ENCODE measurements at regions not wholly inside any gene's neighbourhood (a gene's known extent, or its start where the extent isn't known, plus 50 kb on each side); places are given as distances from the start of the nearest gene placed in this dataset.

GRCh38 chr9:87310827-87311523 is 186.7 kb upstream of the DAPK1 start:
- CTCF ChIA-PET: no interaction called here
- no peak for DNase-seq (ENCODE audit: unreplicated experiment)
- POLR2A ChIA-PET: no interaction called here
- TF ChIP-seq CTCF (IDR thresholded peaks at IDR 0.05; ENCODE audit: unreplicated experiment): no peak
- Mint-ChIP-seq H3K9me3 (ENCODE audit: unreplicated experiment) (peaks cover 10% of the 10 kb centered on the region), H3K36me3 (ENCODE audit: insufficient read depth, unreplicated experiment) (no peaks in the 10 kb centered on the region), H3K27ac (ENCODE audit: low read depth, unreplicated experiment) (no peak overlapping the region), H3K4me1 (ENCODE audit: insufficient read depth, unreplicated experiment) (no peaks in the 10 kb centered on the region), H3K4me3 (ENCODE audit: unreplicated experiment) (no peak overlapping the region), H3K27me3 (ENCODE audit: insufficient read depth, unreplicated experiment) (no peaks in the 10 kb centered on the region)
- intact Hi-C loops (cut with micrococcal nuclease): no loop called here
- BruUV-seq (replicated peaks): no TSS peak

GRCh38 chr9:87319656-87320055 is 178.0 kb upstream of the DAPK1 start:
- no TSS peak for BruUV-seq (replicated peaks)
- no peak overlapping the region for H3K27ac Mint-ChIP-seq (ENCODE audit: low read depth, unreplicated experiment)
- no peaks in the 10 kb centered on the region for H3K27me3 Mint-ChIP-seq (ENCODE audit: insufficient read depth, unreplicated experiment)
- intact Hi-C loops (cut with micrococcal nuclease): loop anchor here (5.0 kb wide), 1 partner anchor 322 kb away; no protein-coding TSS in a partner anchor
- POLR2A ChIA-PET: no interaction called here
- no peaks in the 10 kb centered on the region for H3K36me3 Mint-ChIP-seq (ENCODE audit: insufficient read depth, unreplicated experiment)
- DNase-seq (ENCODE audit: unreplicated experiment): no peak
- peaks cover 11% of the 10 kb centered on the region for H3K9me3 Mint-ChIP-seq (ENCODE audit: unreplicated experiment)
- no peak for TF ChIP-seq CTCF (IDR thresholded peaks at IDR 0.05; ENCODE audit: unreplicated experiment)
- H3K4me3 Mint-ChIP-seq (ENCODE audit: unreplicated experiment): no peak overlapping the region
- CTCF ChIA-PET: interaction anchor here (0.5 to 9.8 kb wide), 5 partner anchors 10 to 905 kb away, joined by 3 to 134 read pairs (median 4); no protein-coding TSS in a partner anchor
- H3K4me1 Mint-ChIP-seq (ENCODE audit: insufficient read depth, unreplicated experiment): no peaks in the 10 kb centered on the region

- Mint-ChIP-seq H3K9me3 (ENCODE audit: unreplicated experiment) (peaks cover 8% of the 10 kb centered on the region), H3K4me3 (ENCODE audit: unreplicated experiment) (no peak overlapping the region), H3K4me1 (ENCODE audit: insufficient read depth, unreplicated experiment) (no peaks in the 10 kb centered on the region), H3K27ac (ENCODE audit: low read depth, unreplicated experiment) (no peak overlapping the region), H3K36me3 (ENCODE audit: insufficient read depth, unreplicated experiment) (no peaks in the 10 kb centered on the region), H3K27me3 (ENCODE audit: insufficient read depth, unreplicated experiment) (no peaks in the 10 kb centered on the region)
- ChIA-PET CTCF (interaction anchor here (0.5 to 9.8 kb wide), 8 partner anchors 10 to 906 kb away, joined by 3 to 134 read pairs (median 4); no protein-coding TSS in a partner anchor), POLR2A (interaction anchor here (0.6 to 5.9 kb wide), 2 partner anchors 373 to 693 kb away, joined by 3 to 70 read pairs; partner anchors contain the start of gene GAS1)
- BruUV-seq (replicated peaks): no TSS peak
- intact Hi-C loops (cut with micrococcal nuclease): loop anchor here (5.0 kb wide), 1 partner anchor 323 kb away; no protein-coding TSS in a partner anchor
- no peak for TF ChIP-seq CTCF (IDR thresholded peaks at IDR 0.05; ENCODE audit: unreplicated experiment)
- DNase-seq (ENCODE audit: unreplicated experiment): no peak
Measured at GRCh38 chr9:87320146-87320884, 177.4 kb upstream of the DAPK1 start.
